HG03025 (cell line): ENCODE measurements at regions not wholly inside any gene's neighbourhood (a gene's known extent, or its start where the extent isn't known, plus 50 kb on each side); places are given as distances from the start of the nearest gene placed in this dataset.

Experiments used
- ATAC-seq: cut with Tn5 transposase; IDR thresholded peaks from one replicate; pipeline ENCODE4 v1.9.1; 2021; ENCODE audit warnings: mild to moderate bottlenecking, moderate library complexity; ENCODE audit not compliant: unreplicated experiment, low FRiP score

- ATAC-seq: peak; percentile 27
These were observed 57.6 kb upstream of the BOLA1 start for GRCh38 chr1:149841597-149842238.

DNA sequence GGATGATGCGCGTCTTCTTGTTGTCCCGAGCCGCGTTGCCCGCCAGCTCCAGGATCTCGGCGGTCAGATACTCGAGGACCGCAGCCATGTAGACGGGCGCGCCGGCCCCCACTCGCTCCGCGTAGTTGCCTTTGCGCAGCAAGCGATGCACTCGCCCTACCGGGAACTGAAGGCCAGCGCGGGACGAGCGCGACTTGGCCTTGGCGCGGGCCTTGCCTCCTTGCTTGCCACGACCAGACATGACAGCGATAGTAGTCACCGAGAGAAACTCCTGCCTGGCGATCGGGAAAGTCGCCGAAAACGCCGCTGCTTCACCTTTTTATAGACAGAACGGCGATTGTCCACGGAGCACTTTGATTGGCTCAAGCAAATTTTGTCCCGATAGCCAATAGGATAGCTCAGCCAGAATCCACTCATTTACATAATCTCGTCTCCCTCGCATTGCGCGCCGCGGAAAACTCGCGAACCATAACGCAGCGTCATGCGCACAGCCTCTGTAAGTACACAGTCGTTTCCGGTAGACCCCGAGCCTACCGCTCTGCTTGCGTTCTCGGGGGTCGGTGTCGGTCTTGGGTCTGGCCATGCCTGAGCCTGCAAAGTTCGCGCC lies 56.8 kb upstream of the BOLA1 start:
- peak; percentile 52 for ATAC-seq

DNA sequence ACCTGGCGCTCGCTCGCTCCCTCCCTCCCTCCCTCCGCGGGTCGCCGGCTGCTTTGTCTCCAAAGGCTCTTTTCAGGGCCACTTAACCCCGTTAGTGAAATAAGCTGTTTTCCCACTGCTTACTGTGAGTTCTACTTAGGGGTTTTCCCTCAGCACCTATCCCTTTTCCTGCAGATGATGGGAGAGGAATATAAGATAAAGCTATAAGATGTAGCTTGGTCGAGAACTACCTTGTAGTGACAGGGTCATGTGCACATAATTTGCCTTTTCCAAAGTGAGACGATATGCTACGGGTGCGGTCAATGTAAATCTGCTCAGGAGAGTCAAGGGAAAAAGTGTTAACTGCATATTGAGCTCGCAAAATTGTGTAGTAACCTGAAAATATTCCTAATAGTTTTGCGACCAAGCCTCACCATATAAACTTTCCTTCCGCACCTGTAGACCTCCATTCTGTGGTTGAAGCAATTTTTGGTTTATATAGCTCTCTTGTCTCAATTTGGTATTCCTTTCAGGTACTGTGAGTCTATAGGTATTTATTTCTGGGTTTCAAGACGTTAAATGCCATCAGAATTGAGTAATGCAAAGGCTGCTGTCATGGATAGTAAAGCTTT lies 55.8 kb upstream of the BOLA1 start:
- ATAC-seq: no peak

DNA sequence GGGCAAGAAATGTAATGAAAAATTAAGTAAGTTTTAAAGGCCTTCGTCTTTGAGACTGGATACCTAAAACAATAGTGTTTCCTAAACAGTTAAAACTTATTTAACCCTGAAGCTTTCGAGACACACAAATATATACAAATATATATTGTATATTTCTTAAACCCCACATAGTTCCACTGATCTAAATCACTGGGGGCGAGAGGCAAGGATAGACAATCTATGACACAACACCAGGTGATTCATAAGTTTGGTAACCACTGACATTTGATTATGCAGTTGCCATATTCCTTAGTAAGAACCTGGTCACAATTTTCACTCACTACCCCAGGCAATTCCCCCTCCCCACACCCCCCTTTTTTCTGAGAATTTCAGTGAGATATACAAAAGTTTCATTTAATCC lies 55.3 kb upstream of the BOLA1 start:
- no peak for ATAC-seq

DNA sequence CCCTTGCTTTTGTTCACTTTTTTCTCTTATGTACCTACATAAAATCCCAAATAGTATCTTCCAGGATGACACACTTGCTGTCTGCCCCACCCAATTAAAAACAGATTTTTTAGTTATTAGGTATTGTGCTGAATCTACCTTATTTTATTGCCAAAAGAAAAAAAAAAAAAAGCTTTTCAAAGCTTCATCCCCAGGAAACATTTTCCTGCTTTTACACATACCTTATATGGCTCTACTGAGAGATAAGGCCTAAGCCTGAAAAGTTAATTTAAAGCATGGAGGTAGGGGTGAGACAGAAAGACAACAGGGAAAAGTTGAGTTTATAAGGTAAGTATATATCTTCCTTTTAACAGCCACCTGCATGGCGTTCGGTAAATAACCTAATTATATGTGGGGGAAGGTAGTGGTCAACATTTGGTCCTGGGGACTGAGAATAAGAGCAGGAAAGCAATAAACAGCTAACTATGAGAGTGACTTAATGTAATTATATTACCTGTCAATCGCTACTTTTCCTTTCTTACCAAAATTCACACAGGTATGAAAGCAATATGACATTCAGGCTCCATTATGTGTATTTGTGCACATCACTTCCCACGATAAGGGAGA lies 54.6 kb upstream of the BOLA1 start:
- no peak for ATAC-seq

DNA sequence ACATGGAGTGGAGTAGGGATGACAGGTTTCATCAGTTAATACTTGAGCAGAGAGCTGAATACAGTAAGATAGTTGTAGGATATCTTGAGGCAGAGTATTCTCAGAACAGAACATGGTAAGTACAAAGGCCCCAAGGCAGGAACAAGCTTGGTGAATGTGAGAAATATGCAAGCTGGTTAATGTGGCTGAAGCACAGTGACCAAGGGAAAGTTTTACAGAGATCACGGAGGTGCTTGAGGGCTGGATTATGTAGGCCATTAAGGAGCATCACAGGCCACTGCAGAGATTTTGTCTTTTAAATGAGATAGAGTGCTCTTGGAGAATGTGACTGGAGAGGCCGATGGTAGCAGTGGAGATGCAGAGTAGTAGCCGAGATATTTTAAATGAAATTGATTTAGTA lies 54.0 kb upstream of the BOLA1 start:
- ATAC-seq: no peak

DNA sequence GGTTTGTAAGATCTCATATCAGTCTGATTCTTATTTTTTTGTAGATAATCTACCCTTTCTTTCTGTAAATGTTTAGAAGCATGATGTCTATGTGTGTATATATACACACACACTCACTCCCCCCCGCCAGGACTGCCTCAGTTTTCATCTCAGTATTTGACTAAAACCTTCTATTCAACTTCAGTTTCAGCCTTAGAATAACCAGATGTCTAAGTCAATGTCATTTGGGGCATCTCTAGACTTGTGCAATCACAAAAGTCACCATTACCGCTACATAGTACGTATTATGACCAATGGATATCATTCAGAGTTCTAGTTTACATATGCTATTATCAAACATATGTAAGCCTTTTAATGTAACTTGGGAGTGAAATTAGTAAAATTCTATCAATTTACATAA lies 53.3 kb upstream of the BOLA1 start:
- ATAC-seq: no peak

DNA sequence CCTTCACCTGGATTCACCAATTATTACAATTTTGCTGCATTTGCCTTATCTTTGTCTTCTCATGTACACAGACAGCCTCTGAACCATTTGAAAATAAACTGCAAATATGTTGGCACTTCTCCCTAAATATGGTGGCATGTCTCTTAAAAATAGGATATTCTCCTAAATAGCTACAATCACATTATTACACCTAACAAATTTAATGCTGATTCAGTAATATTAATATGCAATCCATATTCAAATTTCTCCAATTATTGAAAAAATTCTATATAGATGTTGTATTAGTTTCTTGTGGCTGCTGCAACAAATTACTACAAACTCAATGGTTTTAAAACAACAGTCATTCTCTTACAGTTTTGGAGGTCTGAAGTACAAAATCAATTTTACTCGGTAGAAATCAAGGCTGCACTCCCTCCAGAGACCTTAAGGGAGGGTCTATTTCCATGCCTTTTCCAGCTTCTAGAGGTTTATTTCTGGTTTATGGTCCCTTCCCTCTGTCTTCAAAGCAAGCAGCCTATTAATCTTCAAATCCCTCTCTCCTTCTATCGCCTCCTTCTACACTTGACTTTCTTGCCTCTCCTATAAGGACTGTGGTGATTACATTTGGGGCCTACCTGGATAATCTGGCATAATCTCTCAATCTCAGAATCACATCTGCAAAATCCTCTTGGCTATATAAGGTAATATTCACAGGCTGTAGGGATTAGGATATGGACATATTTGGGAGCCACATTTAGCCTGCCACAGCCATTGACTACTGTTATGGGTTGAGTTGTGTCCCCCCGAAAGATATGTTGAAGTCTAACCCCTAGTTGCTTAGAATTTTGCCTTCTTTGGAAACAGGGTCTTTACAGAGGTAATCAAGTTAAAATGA lies 52.5 kb upstream of the BOLA1 start:
- no peak for ATAC-seq

GRCh38 chr1:149848340-149849110 lies 50.8 kb upstream of the BOLA1 start:
- no peak for ATAC-seq

GRCh38 chr1:149849111-149849946 lies 50.0 kb upstream of the BOLA1 start:
- no peak for ATAC-seq
